Gastroesophageal sphincter (tissue), 4 donors: ENCODE measurements at regions not wholly inside any gene's neighbourhood (a gene's known extent, or its start where the extent isn't known, plus 50 kb on each side); places are given as distances from the start of the nearest gene placed in this dataset.
"Not testable (repeated sequence)": the region's sequence is repeated elsewhere in the genome, so short reads cannot be mapped to it uniquely, and the experiment has no call there.

Experiments used
- ATAC-seq: fragments of 150-250 bp; one replicate; pipeline ENCODE4 v1.9.1; 2016; ENCODE audit warnings: mild to moderate bottlenecking, moderate library complexity
- H3K27ac ChIP-seq, 4 donors: fragments of 200-600 bp; sonication (generic) in 3 of 4; 1 replicate in 3 of 4; 2 replicates in 1 of 4; pipeline ENCODE4 v1.5.1; 2016 to 2019
- H3K27me3 ChIP-seq: fragments of 200-600 bp; sonication (generic); one replicate; pipeline ENCODE4 v1.5.1; 2019
- H3K36me3 ChIP-seq, 2 donors: fragments of 200-600 bp; sonication (generic); one replicate each; pipeline ENCODE4 v1.5.1; 2019; ENCODE audit warnings: control low read depth in 1 of 2
- H3K4me1 ChIP-seq, 3 donors: fragments of 200-600 bp; sonication (generic); 1 replicate in 2 of 3; 2 replicates in 1 of 3; pipeline ENCODE4 v1.5.1; 2016 to 2019; ENCODE audit warnings: control low read depth in 2 of 3
- H3K4me3 ChIP-seq, 2 donors: fragments of 200-600 bp; sonication (generic); one replicate each; pipeline ENCODE4 v1.5.1; 2019; ENCODE audit warnings: mild to moderate bottlenecking in 1 of 2, moderate library complexity in 1 of 2
- H3K9me3 ChIP-seq, 3 donors: fragments of 200-600 bp; sonication (generic); one replicate each; pipeline ENCODE4 v1.5.1; 2017 to 2019; ENCODE audit warnings: control low read depth in 2 of 3
- EP300 ChIP-seq: sonication (generic); formaldehyde crosslinking; IDR thresholded peaks from one replicate; pipeline ENCODE4 v1.6.1; 2017; ENCODE audit warnings: antibody characterized with exemption, mild to moderate bottlenecking
- POLR2A ChIP-seq, 2 donors: fragments of 450-650 bp; IDR thresholded peaks; one replicate each; pipeline ENCODE4 v1.6.1; 2017; ENCODE audit warnings: antibody characterized with exemption in 2 of 2, mild to moderate bottlenecking in 2 of 2, moderate library complexity in 1 of 2
- POLR2AphosphoS5 ChIP-seq: sonication (generic); formaldehyde crosslinking; IDR thresholded peaks from one replicate; pipeline ENCODE4 v1.6.1; 2017; ENCODE audit warnings: antibody characterized with exemption
- WGBS, 2 donors: methylation state at CpG; one replicate each; pipeline ENCODE4 v1.1.5; 2018; ENCODE audit warnings: low coverage in 1 of 2; 5-methylcytosine and 5-hydroxymethylcytosine counted together
- TF ChIP-seq, protein P1 (sequence below), 4 experiments: fragments of 200-600 bp in 2 of 4; fragments of 450-650 bp in 2 of 4; sonication (generic) in 1 of 4; IDR thresholded peaks; one replicate each; pipeline ENCODE4 v1.5.1; 2017 to 2019; ENCODE audit warnings: antibody characterized with exemption in 4 of 4, mild to moderate bottlenecking in 2 of 4, moderate library complexity in 2 of 4

DNA sequence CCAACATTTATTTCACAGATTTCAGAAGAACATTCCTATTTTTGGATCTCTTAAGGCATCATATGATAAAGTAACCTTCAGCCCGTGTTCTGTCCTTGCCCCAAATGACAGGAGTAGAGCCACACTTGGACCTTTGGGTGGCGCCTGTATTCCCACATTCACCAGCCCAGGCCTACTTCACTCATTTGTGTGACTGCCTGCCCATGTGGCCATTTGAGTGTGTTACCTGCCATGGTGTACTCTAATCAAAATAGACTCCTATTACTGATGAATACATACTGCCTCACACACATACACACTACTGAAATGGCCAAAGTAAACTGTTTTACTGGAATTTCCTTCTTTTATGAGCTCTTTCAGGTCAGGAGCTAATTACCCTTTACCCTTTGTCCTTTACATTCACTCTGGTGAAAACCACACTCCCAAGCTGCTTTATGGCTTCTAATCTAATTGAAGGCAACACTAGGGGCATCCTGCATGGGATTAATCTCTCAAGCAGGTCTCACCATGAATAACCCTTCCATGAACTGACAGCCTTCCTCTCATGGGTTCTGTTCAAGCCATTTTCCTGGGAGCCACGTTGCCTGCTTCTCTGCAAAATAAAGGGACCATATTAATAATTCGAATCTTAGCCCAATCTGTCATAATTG, 271.0 kb upstream of the GALNT5 start:
- no peaks in the 10 kb centered on the region for H3K4me1 ChIP-seq
- WGBS, 2 donors: 54 to 72% methylated on average over 3 to 4 of the region's 4 CpGs
- H3K36me3 ChIP-seq: no peaks in the 10 kb centered on the region
- H3K27me3 ChIP-seq: no peaks in the 10 kb centered on the region
- H3K9me3 ChIP-seq: no peaks in the 10 kb centered on the region
- ATAC-seq: no peak
- H3K4me3 ChIP-seq: no peak overlapping the region
- H3K27ac ChIP-seq: no peak overlapping the region
- TF ChIP-seq POLR2A (IDR thresholded peaks at IDR 0.05) (no peak), EP300 (no peak), POLR2AphosphoS5 (no peak)
- TF ChIP-seq, protein P1, sequence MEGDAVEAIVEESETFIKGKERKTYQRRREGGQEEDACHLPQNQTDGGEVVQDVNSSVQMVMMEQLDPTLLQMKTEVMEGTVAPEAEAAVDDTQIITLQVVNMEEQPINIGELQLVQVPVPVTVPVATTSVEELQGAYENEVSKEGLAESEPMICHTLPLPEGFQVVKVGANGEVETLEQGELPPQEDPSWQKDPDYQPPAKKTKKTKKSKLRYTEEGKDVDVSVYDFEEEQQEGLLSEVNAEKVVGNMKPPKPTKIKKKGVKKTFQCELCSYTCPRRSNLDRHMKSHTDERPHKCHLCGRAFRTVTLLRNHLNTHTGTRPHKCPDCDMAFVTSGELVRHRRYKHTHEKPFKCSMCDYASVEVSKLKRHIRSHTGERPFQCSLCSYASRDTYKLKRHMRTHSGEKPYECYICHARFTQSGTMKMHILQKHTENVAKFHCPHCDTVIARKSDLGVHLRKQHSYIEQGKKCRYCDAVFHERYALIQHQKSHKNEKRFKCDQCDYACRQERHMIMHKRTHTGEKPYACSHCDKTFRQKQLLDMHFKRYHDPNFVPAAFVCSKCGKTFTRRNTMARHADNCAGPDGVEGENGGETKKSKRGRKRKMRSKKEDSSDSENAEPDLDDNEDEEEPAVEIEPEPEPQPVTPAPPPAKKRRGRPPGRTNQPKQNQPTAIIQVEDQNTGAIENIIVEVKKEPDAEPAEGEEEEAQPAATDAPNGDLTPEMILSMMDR (IDR thresholded peaks at IDR 0.05): no peak

DNA sequence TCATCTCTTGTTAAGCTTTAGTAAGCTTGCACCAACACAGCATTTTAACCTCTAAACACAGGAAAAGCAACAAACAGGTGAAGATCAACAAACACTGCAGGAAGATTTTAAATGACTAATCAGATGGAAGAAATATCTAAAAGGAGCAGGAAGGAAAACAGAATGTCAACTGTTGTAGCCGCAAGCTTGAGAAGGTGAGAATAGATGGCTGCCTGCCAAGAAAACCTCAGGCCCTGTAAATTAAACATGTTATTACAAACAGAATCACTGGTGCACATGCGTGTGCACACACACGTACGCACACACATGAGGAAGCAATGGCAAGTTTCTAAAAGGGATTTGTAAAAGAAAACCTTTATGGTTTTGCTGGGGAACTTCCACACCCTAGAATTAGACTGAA, 257.8 kb upstream of the GALNT5 start:
- no peaks in the 10 kb centered on the region for H3K36me3 ChIP-seq
- H3K4me3 ChIP-seq: no peak overlapping the region
- no peak for ATAC-seq
- WGBS, 2 donors: 46 to 90% methylated on average over 4 of the region's 4 CpGs
- no peak for TF ChIP-seq POLR2A (IDR thresholded peaks at IDR 0.05)
- TF ChIP-seq POLR2AphosphoS5: no peak
- H3K27me3 ChIP-seq: no peaks in the 10 kb centered on the region
- no peak overlapping the region for H3K27ac ChIP-seq
- no peaks in the 10 kb centered on the region for H3K4me1 ChIP-seq
- no peaks in the 10 kb centered on the region for H3K9me3 ChIP-seq

DNA sequence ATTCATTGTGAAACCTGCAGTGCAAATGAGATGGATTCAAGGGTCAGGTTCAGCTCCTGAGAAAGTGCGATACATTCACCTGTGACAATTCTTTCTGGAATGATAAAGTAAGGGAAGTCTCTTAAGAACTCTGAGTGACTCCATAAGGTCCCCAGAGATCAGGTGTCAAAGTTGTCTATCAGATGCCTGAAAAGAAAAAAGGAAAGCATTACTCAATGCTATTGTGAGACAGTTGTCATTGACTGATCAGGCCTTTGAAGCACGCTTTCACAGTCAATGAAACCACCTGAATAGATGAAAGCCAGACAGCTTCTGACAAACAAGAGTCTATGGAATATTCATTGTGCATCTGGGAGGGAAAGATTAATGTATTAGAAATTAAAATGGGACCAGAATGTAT, 252.7 kb upstream of the GALNT5 start:
- no peak overlapping the region for H3K27ac ChIP-seq
- WGBS, 2 donors: 68 to 100% methylated on average over 1 to 2 of the region's 2 CpGs
- no peaks in the 10 kb centered on the region for H3K36me3 ChIP-seq
- H3K9me3 ChIP-seq: no peaks in the 10 kb centered on the region
- TF ChIP-seq EP300 (no peak), POLR2AphosphoS5 (no peak)
- H3K4me3 ChIP-seq: no peak overlapping the region
- H3K4me1 ChIP-seq: no peaks in the 10 kb centered on the region
- ATAC-seq: no peak
- H3K27me3 ChIP-seq: no peaks in the 10 kb centered on the region

DNA sequence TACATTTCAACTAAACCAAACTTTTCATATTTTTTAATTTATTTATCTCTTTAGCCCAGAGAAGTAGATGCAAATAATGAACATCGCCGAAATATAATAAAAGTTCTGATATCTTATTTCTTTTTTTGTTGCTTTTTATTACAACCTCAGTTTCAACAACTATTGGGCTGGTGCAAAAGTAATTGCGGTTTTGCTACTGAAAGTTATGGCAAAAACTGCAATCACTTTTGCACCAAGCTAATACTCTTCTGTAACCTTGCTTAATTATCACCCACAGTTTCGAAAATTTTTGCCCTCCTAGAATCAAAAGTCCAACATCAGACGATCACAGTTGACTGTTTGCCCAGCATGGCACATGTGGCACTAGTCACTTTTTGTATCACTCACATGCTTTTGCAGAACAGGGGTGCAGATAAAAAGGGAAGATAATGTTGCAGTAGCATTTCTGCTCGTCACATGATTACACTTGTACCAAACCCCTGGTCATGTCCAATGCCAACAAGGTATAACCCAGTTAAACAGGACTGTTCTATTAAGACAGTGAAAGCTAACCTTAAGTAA, 242.4 kb upstream of the GALNT5 start:
- Histone ChIP-seq H3K4me3 (no peak overlapping the region), H3K4me1 (no peaks in the 10 kb centered on the region), H3K27ac (no peak overlapping the region), H3K27me3 (no peaks in the 10 kb centered on the region), H3K36me3 (no peaks in the 10 kb centered on the region), H3K9me3 (no peaks in the 10 kb centered on the region)
- TF ChIP-seq, protein P1 (IDR thresholded peaks at IDR 0.05): no peak
- no peak for TF ChIP-seq POLR2A (IDR thresholded peaks at IDR 0.05)
- TF ChIP-seq EP300: no peak
- TF ChIP-seq POLR2AphosphoS5: no peak
- WGBS, 2 donors: 87 to 95% methylated on average over 4 to 6 of the region's 6 CpGs
- ATAC-seq: no peak

DNA sequence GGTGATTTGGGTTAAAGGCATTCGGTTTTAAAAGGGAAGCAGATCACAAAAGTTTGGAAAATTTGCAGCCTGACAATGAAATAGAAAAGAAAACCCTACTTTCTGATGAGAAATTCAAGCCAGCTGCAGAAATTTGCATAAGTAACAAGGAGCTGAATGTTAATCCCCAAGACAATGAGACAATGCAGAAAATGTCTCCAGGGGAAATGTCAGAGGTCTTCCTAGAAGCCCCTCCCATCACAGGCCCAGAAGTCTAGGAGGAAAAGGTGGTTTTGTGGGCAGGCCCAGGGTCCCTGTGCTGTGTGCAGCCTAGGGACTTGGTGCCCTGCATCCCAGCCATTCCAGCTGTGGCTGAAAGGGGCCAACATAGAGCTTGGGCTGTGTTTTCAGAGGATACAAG, 234.2 kb upstream of the GALNT5 start:
- not testable (repeated sequence) for H3K36me3 ChIP-seq, H3K9me3 ChIP-seq, H3K4me1 ChIP-seq, H3K27ac ChIP-seq, ATAC-seq, H3K27me3 ChIP-seq, H3K4me3 ChIP-seq
- 57 to 60% methylated on average over 1 of the region's 1 CpG for WGBS, 2 donors

DNA sequence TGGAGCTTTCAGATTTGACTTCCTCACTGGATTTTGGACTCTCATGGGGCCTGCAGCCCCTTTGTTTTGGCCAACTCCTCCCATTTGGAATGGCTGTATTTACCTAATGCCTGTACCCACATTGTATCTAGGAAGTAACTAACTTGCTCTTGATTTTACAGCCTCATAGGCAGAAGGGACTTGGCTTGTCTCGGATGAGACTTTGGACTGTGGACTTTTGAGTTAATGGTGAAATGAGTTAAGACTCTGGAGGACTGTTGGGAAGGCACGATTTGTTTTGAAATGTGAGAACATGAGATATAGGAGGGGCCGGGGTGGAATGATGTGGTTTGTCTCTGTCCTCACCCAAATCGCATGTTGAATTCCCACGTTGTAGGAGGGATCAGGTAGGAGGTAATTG, 233.4 kb upstream of the GALNT5 start:
- H3K27ac ChIP-seq: no peak overlapping the region
- H3K27me3 ChIP-seq: no peaks in the 10 kb centered on the region
- H3K9me3 ChIP-seq: no peaks in the 10 kb centered on the region
- H3K4me3 ChIP-seq: no peak overlapping the region
- no peaks in the 10 kb centered on the region for H3K36me3 ChIP-seq
- 85% methylated on average over 5 of the region's 5 CpGs; no CpG with 5 or more reads in 1 of the 2 donors for WGBS, 2 donors
- no peaks in the 10 kb centered on the region for H3K4me1 ChIP-seq
- ATAC-seq: no peak
- no peak for TF ChIP-seq EP300
- no peak for TF ChIP-seq POLR2AphosphoS5
- no peak for TF ChIP-seq POLR2A (IDR thresholded peaks at IDR 0.05)
- TF ChIP-seq, protein P1 (IDR thresholded peaks at IDR 0.05): no peak
